HCT116 (cell line): ENCODE measurements at regions not wholly inside any gene's neighbourhood (a gene's known extent, or its start where the extent isn't known, plus 50 kb on each side); places are given as distances from the start of the nearest gene placed in this dataset.

Experiments
- ATAC-seq: fragments of 200-7000 bp; cut with Tn5 transposase; 2 replicates; pipeline ENCODE4 v1.9.1; 2020; ENCODE audit warnings: mild to moderate bottlenecking, moderate library complexity
- BruUV-seq: library from RNA; stranded (reverse); fragments of 400-500 nt; replicated peaks from 2 replicates; lab custom pipeline; 2021; lab: Mats Ljungman, UMichigan
- CTCF ChIA-PET: fragments of 300-600 bp; sonication (Branson Sonifier 250); formaldehyde crosslinking; loops from one replicate; lab custom pipeline; 2021; ENCODE audit warnings: antibody characterized with exemption; lab: Charles Lee
- POLR2A ChIA-PET: fragments of 300-600, 350-600 bp; sonication (Branson Sonifier 250); formaldehyde crosslinking; loops from one replicate; lab custom pipeline; 2021; ENCODE audit warnings: antibody characterized with exemption; lab: Charles Lee
- RAD21 ChIA-PET, 2 experiments: fragments of 300-600 bp; sonication (Branson Sonifier 250); formaldehyde crosslinking; loops; one replicate each; lab custom pipeline; 2023; ENCODE audit warnings: low total read pairs in 2 of 2; ENCODE audit not compliant: uncharacterized antibody in 2 of 2, unreplicated experiment in 2 of 2, low non-redundant PET in 1 of 2; lab: Charles Lee
- DNase-seq: peaks from one replicate; pipeline ENCODE4 v3.0.0-alpha.2; 2010; ENCODE audit warnings: low read depth, low spot score
- H2AFZ ChIP-seq: fragments of 200-600 bp; shearing (Covaris generic), sonication (generic); 2 replicates; pipeline ENCODE4 v1.6.1; 2017; ENCODE audit warnings: low read depth, mixed run types, mixed read lengths, antibody characterized with exemption, low read length; ENCODE audit not compliant: poor library complexity, severe bottlenecking
- H3K27ac ChIP-seq: 2 replicates; pipeline ENCODE4 v1.5.1; 2012; ENCODE audit warnings: low read depth, low read length
- H3K27me3 ChIP-seq: fragments of 200-600 bp; sonication (generic); 2 replicates; pipeline ENCODE4 v1.6.1; 2016; ENCODE audit warnings: mixed run types, low read length, mixed read lengths; ENCODE audit not compliant: insufficient read depth
- H3K36me3 ChIP-seq, 2 experiments: fragments of 200-500 bp in 1 of 2; fragments of 200-600 bp in 1 of 2; sonication (Bioruptor generic) in 1 of 2; sonication (generic) in 1 of 2; 2 replicates each; pipeline versions ENCODE4 v1.5.1 to v1.6.1; 2014 to 2016; ENCODE audit warnings: low read length in 2 of 2, inconsistent platforms in 1 of 2, mixed read lengths in 1 of 2, mixed run types in 1 of 2; ENCODE audit not compliant: insufficient read depth in 2 of 2, control insufficient read depth in 1 of 2
- H3K4me1 ChIP-seq, 2 experiments: fragments of 200-600 bp in 1 of 2; sonication (generic) in 1 of 2; 2 replicates each; pipeline versions ENCODE4 v1.5.1 to v1.6.1; 2012 to 2017; ENCODE audit warnings: low read length in 2 of 2, inconsistent platforms in 1 of 2, mild to moderate bottlenecking in 1 of 2, mixed read lengths in 1 of 2, mixed run types in 1 of 2, moderate library complexity in 1 of 2; ENCODE audit not compliant: insufficient read depth in 2 of 2, control insufficient read depth in 1 of 2
- H3K4me2 ChIP-seq: fragments of 200-600 bp; sonication (generic); 2 replicates; pipeline ENCODE4 v1.6.1; 2017; ENCODE audit warnings: mixed run types, low read length, mixed read lengths
- H3K4me3 ChIP-seq, 2 experiments: fragments of 200-600 bp in 1 of 2; sonication (generic) in 1 of 2; replicated peaks in 1 of 2; 2 replicates each; pipeline ENCODE4 v1.5.1; 2011 to 2016; ENCODE audit warnings: low read length in 2 of 2, control low read depth in 1 of 2, low read depth in 1 of 2, mild to moderate bottlenecking in 1 of 2, mixed read lengths in 1 of 2, mixed run types in 1 of 2
- H3K79me2 ChIP-seq: fragments of 200-600 bp; sonication (generic); 2 replicates; pipeline ENCODE4 v1.6.1; 2017; ENCODE audit warnings: mild to moderate bottlenecking, mixed run types, low read length, moderate library complexity, mixed read lengths; ENCODE audit not compliant: insufficient read depth
- H3K9ac ChIP-seq: fragments of 200-600 bp; sonication (generic); 2 replicates; pipeline ENCODE4 v1.6.1; 2016; ENCODE audit warnings: low read length, mixed read lengths
- H3K9me2 ChIP-seq: fragments of 200-600 bp; sonication (generic), shearing (Covaris generic); 2 replicates; pipeline ENCODE4 v1.6.1; 2017; ENCODE audit warnings: mixed run types, mild to moderate bottlenecking, moderate library complexity; ENCODE audit not compliant: insufficient read depth
- H3K9me3 ChIP-seq, 2 experiments: fragments of 200-500 bp in 1 of 2; fragments of 200-600 bp in 1 of 2; sonication (Bioruptor generic) in 1 of 2; sonication (generic) in 1 of 2; 2 replicates each; pipeline ENCODE4 v1.6.1; 2014 to 2017; ENCODE audit warnings: low read length in 2 of 2, mixed read lengths in 2 of 2, inconsistent platforms in 1 of 2, low read depth in 1 of 2, mild to moderate bottlenecking in 1 of 2, mixed run types in 1 of 2, moderate library complexity in 1 of 2; ENCODE audit not compliant: control insufficient read depth in 1 of 2, insufficient read depth in 1 of 2
- H4K20me1 ChIP-seq: fragments of 200-600 bp; sonication (generic), shearing (Covaris generic); 2 replicates; pipeline ENCODE4 v1.6.1; 2017; ENCODE audit warnings: mixed run types, mild to moderate bottlenecking, moderate library complexity; ENCODE audit not compliant: insufficient read depth
- CBX3 ChIP-seq: IDR thresholded peaks from 2 replicates; pipeline ENCODE4 v1.6.1; 2012; ENCODE audit warnings: low read depth
- CTCF ChIP-seq, 3 experiments: fragments of 200-600 bp in 1 of 3; sonication (generic) in 1 of 3; IDR thresholded peaks in 2 of 3; conservative IDR thresholded peaks in 1 of 3; 2 replicates each; pipeline ENCODE4 v1.5.1; 2012 to 2017; ENCODE audit warnings: low read depth in 2 of 3, low read length in 2 of 3, antibody characterized with exemption in 1 of 3, borderline replicate concordance in 1 of 3, control low read depth in 1 of 3, mild to moderate bottlenecking in 1 of 3, mixed read lengths in 1 of 3, mixed run types in 1 of 3, moderate library complexity in 1 of 3; ENCODE audit not compliant: insufficient read depth in 1 of 3
- EZH2phosphoT487 ChIP-seq: fragments of 200-600 bp; IDR thresholded peaks from 2 replicates; pipeline ENCODE4 v1.6.1; 2018; ENCODE audit warnings: antibody characterized with exemption, borderline replicate concordance
- FOSL1 ChIP-seq: IDR thresholded peaks from 2 replicates; pipeline ENCODE4 v1.6.1; 2012; ENCODE audit warnings: low read depth
- MAX ChIP-seq: IDR thresholded peaks from 2 replicates; pipeline ENCODE4 v1.6.1; 2012
- POLR2A ChIP-seq: IDR thresholded peaks from 2 replicates; pipeline ENCODE4 v1.7.0; 2011; ENCODE audit warnings: borderline replicate concordance; ENCODE audit not compliant: insufficient read depth, insufficient read length; ENCODE audit errors: extremely low read depth
- POLR2AphosphoS5 ChIP-seq: IDR thresholded peaks from 2 replicates; pipeline ENCODE4 v1.6.1; 2011; ENCODE audit warnings: mild to moderate bottlenecking, low read depth, low read length, moderate library complexity
- RAD21 ChIP-seq: IDR thresholded peaks from 2 replicates; pipeline ENCODE4 v1.6.1; 2012; ENCODE audit warnings: low read depth, mild to moderate bottlenecking
- REST ChIP-seq: IDR thresholded peaks from 2 replicates; pipeline ENCODE4 v1.6.1; 2012; ENCODE audit warnings: low read depth
- SIN3A ChIP-seq: IDR thresholded peaks from 2 replicates; pipeline ENCODE4 v1.6.1; 2012; ENCODE audit warnings: low read depth
- SRF ChIP-seq: IDR thresholded peaks from 2 replicates; pipeline ENCODE4 v1.6.1; 2012; ENCODE audit warnings: low read depth
- YY1 ChIP-seq: IDR thresholded peaks from 2 replicates; pipeline ENCODE4 v1.6.1; 2011; ENCODE audit warnings: low read length, low read depth, moderate library complexity, mild to moderate bottlenecking; ENCODE audit not compliant: insufficient replicate concordance; ENCODE audit errors: extremely low read depth
- ZFX ChIP-seq: fragments of 450-650 bp; IDR thresholded peaks from 2 replicates; pipeline ENCODE4 v1.6.1; 2017
- ZNF274 ChIP-seq: fragments of 200-500 bp; sonication (Bioruptor generic); IDR thresholded peaks from 2 replicates; pipeline ENCODE4 v1.6.1; 2014; ENCODE audit warnings: mild to moderate bottlenecking, low read depth, low read length, inconsistent platforms
- intact Hi-C: fragments of 100-400 bp; cut with micrococcal nuclease; formaldehyde crosslinking; loops from 2 replicates; pipeline ENCODE4 v1.10.0; 2022
- TF ChIP-seq, protein P1 (sequence below): IDR thresholded peaks from 2 replicates; pipeline ENCODE4 v1.6.1; 2012

- no peak for TF ChIP-seq CBX3
- TF ChIP-seq SRF: no peak
- TF ChIP-seq MAX: no peak
- no peak for TF ChIP-seq YY1
- no peak for TF ChIP-seq SIN3A
- TF ChIP-seq EZH2phosphoT487: no peak
- TF ChIP-seq ZFX: no peak
Observed at GRCh38 chr5:158163451-158164295, 304.7 kb upstream of the CLINT1 start (continued).

DNA sequence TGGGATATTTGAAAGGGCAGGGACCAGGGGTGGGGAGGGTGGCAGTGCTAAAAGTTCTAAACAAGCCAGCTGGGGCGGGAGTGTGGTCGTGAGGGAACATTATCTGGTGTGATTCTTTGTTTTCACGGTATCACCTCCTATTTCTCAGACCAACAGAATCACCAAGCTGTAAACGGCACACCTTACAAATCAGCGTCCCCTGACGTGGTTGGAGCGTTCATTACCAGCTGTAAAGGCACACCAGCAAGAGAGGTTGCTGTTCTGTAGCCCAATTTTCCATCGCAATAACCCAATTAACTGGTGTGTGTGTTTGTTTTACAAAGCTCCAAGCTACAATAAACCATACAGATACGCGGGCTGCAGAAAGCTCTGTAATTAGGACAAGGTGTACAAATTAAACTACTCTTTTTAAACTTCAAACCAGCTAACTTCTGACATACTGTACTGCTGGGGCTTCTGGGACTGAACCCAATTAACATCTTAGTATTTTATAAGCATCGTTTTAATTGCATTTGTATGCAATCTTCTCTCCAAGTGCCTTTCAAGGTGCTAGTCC lies 303.6 kb upstream of the CLINT1 start:
- BruUV-seq: no TSS peak
- no peak overlapping the region for H2AFZ ChIP-seq
- H3K27ac ChIP-seq: no peak overlapping the region
- no peaks in the 10 kb centered on the region for H3K79me2 ChIP-seq
- H4K20me1 ChIP-seq: no peaks in the 10 kb centered on the region
- ChIA-PET CTCF (no interaction called here), POLR2A (no interaction called here), RAD21 (no interaction called here)
- DNase-seq: no peak
- intact Hi-C loops: no loop called here
- H3K9me3 ChIP-seq: no peaks in the 10 kb centered on the region
- no peaks in the 10 kb centered on the region for H3K9me2 ChIP-seq
- no peaks in the 10 kb centered on the region for H3K4me1 ChIP-seq
- no peak overlapping the region for H3K4me2 ChIP-seq
- peaks cover 49% of the 10 kb centered on the region for H3K27me3 ChIP-seq
- ATAC-seq: no peak
- no peak overlapping the region for H3K9ac ChIP-seq
- H3K36me3 ChIP-seq: no peaks in the 10 kb centered on the region
- H3K4me3 ChIP-seq: no peak overlapping the region
- no peak for TF ChIP-seq POLR2AphosphoS5
- no peak for TF ChIP-seq REST
- TF ChIP-seq CTCF (IDR thresholded peaks at IDR 0.05 in 2 of 3, conservative IDR thresholded peaks at IDR 0.05 in 1 of 3; ENCODE audit: borderline replicate concordance in 1 of 3, insufficient read depth in 1 of 3, low read depth in 2 of 3, low read length in 2 of 3): no peak
- TF ChIP-seq, protein P1, sequence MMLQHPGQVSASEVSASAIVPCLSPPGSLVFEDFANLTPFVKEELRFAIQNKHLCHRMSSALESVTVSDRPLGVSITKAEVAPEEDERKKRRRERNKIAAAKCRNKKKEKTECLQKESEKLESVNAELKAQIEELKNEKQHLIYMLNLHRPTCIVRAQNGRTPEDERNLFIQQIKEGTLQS: no peak
- no peak for TF ChIP-seq FOSL1
- TF ChIP-seq RAD21: no peak
- TF ChIP-seq ZNF274: no peak
- no peak for TF ChIP-seq MAX
- TF ChIP-seq EZH2phosphoT487: no peak
- TF ChIP-seq POLR2A: no peak
- TF ChIP-seq SIN3A: no peak
- TF ChIP-seq SRF: no peak
